ENCODE measurements at regions not wholly inside any gene's neighbourhood (a gene's known extent, or its start where the extent isn't known, plus 50 kb on each side); places are given as distances from the start of the nearest gene placed in this dataset.
"Not testable (repeated sequence)": the region's sequence is repeated elsewhere in the genome, so short reads cannot be mapped to it uniquely, and the experiment has no call there.

GRCh38 chr14:105694961-105695360 lies 168.6 kb downstream of the TMEM121 start:
- no peaks in the 10 kb centered on the region for H3K9me3 Mint-ChIP-seq
- H3K27ac Mint-ChIP-seq: no peak overlapping the region
- Histone ChIP-seq H3K9me3 (ENCODE audit: control insufficient read depth, insufficient read depth, low read length) (no peaks in the 10 kb centered on the region), H3K27ac (ENCODE audit: low read length) (peak overlapping the region; percentile 27), H3K36me3 (ENCODE audit: control insufficient read depth, insufficient read depth, low read length) (no peaks in the 10 kb centered on the region), H3K4me1 (ENCODE audit: control insufficient read depth, insufficient read depth, low read length) (peaks cover 11% of the 10 kb centered on the region), H3K4me3 (ENCODE audit: low read length) (no peak overlapping the region), H3K27me3 (ENCODE audit: control insufficient read depth, insufficient read depth, low read length) (no peaks in the 10 kb centered on the region)
- 62% methylated on average over 2 of the region's 2 CpGs for WGBS (ENCODE audit: insufficient coverage)
- no peak overlapping the region for H3K4me3 Mint-ChIP-seq
- no peaks in the 10 kb centered on the region for H3K36me3 Mint-ChIP-seq
- intact Hi-C loops (cut with micrococcal nuclease): no loop called here
- DNase-seq (no peak), ATAC-seq (no peak)
- peaks cover 0 to 13% of the 10 kb centered on the region in 2 donors for H3K27me3 Mint-ChIP-seq (ENCODE audit: low read depth in 2 of 2)
- TF ChIP-seq CTCF (IDR thresholded peaks at IDR 0.05): no peak
- no peaks in the 10 kb centered on the region for H3K4me1 Mint-ChIP-seq

GRCh38 chr14:105696388-105696787 lies 170.0 kb downstream of the TMEM121 start:
- ATAC-seq; intact Hi-C loops (cut with micrococcal nuclease); H3K4me1 Mint-ChIP-seq; H3K9me3 Mint-ChIP-seq; DNase-seq; H3K36me3 Mint-ChIP-seq; H3K27ac Mint-ChIP-seq; H3K36me3 ChIP-seq (ENCODE audit: control insufficient read depth, insufficient read depth, low read length); H3K4me3 Mint-ChIP-seq; H3K4me3 ChIP-seq (ENCODE audit: low read length); H3K27me3 ChIP-seq (ENCODE audit: control insufficient read depth, insufficient read depth, low read length); H3K9me3 ChIP-seq (ENCODE audit: control insufficient read depth, insufficient read depth, low read length); H3K27ac ChIP-seq (ENCODE audit: low read length): not testable (repeated sequence)
- peaks cover 13% of the 10 kb centered on the region for H3K4me1 ChIP-seq (ENCODE audit: control insufficient read depth, insufficient read depth, low read length)
- no CpG with 5 or more reads among the region's 11 CpGs for WGBS (ENCODE audit: insufficient coverage)
- H3K27me3 Mint-ChIP-seq (ENCODE audit: low read depth in 2 of 2): peaks cover 0 to 13% of the 10 kb centered on the region in 2 donors

- H3K4me1 ChIP-seq (ENCODE audit: control insufficient read depth, insufficient read depth, low read length): peaks cover 14% of the 10 kb centered on the region
- H3K36me3 Mint-ChIP-seq; DNase-seq; H3K4me3 ChIP-seq (ENCODE audit: low read length); H3K9me3 Mint-ChIP-seq; H3K4me1 Mint-ChIP-seq; H3K27me3 ChIP-seq (ENCODE audit: control insufficient read depth, insufficient read depth, low read length); intact Hi-C loops (cut with micrococcal nuclease); H3K27ac Mint-ChIP-seq; H3K4me3 Mint-ChIP-seq; H3K36me3 ChIP-seq (ENCODE audit: control insufficient read depth, insufficient read depth, low read length); H3K9me3 ChIP-seq (ENCODE audit: control insufficient read depth, insufficient read depth, low read length); H3K27ac ChIP-seq (ENCODE audit: low read length); ATAC-seq: not testable (repeated sequence)
- peaks cover 0 to 13% of the 10 kb centered on the region in 2 donors for H3K27me3 Mint-ChIP-seq (ENCODE audit: low read depth in 2 of 2)
- 89% methylated on average over 12 of the region's 22 CpGs for WGBS (ENCODE audit: insufficient coverage)
Measured at GRCh38 chr14:105697414-105697813, 171.0 kb downstream of the TMEM121 start.

GRCh38 chr14:105697955-105698354 lies 171.6 kb downstream of the TMEM121 start:
- H3K36me3 ChIP-seq (ENCODE audit: control insufficient read depth, insufficient read depth, low read length); H3K27ac Mint-ChIP-seq; H3K36me3 Mint-ChIP-seq; DNase-seq; H3K9me3 Mint-ChIP-seq; H3K4me1 Mint-ChIP-seq; H3K4me3 ChIP-seq (ENCODE audit: low read length); H3K27me3 ChIP-seq (ENCODE audit: control insufficient read depth, insufficient read depth, low read length); H3K4me3 Mint-ChIP-seq; intact Hi-C loops (cut with micrococcal nuclease); ATAC-seq; H3K9me3 ChIP-seq (ENCODE audit: control insufficient read depth, insufficient read depth, low read length): not testable (repeated sequence)
- peaks cover 0 to 13% of the 10 kb centered on the region in 2 donors for H3K27me3 Mint-ChIP-seq (ENCODE audit: low read depth in 2 of 2)
- 87% methylated on average over 5 of the region's 5 CpGs for WGBS (ENCODE audit: insufficient coverage)
- Histone ChIP-seq H3K4me1 (ENCODE audit: control insufficient read depth, insufficient read depth, low read length) (peaks cover 14% of the 10 kb centered on the region), H3K27ac (ENCODE audit: low read length) (peak overlapping the region; percentile 48)

GRCh38 chr14:105698940-105699556 lies 172.7 kb downstream of the TMEM121 start:
- ATAC-seq: peak in 1 of 3 donors; percentile 21
- H3K4me3 Mint-ChIP-seq; DNase-seq; intact Hi-C loops (cut with micrococcal nuclease); H3K4me3 ChIP-seq (ENCODE audit: low read length); H3K27ac Mint-ChIP-seq; H3K4me1 Mint-ChIP-seq; H3K36me3 Mint-ChIP-seq; H3K9me3 ChIP-seq (ENCODE audit: control insufficient read depth, insufficient read depth, low read length); H3K27me3 ChIP-seq (ENCODE audit: control insufficient read depth, insufficient read depth, low read length); H3K36me3 ChIP-seq (ENCODE audit: control insufficient read depth, insufficient read depth, low read length); H3K9me3 Mint-ChIP-seq: not testable (repeated sequence)
- Histone ChIP-seq H3K27ac (ENCODE audit: low read length) (peak overlapping the region; percentile 57), H3K4me1 (ENCODE audit: control insufficient read depth, insufficient read depth, low read length) (peaks cover 14% of the 10 kb centered on the region)
- 69% methylated on average over 8 of the region's 27 CpGs for WGBS (ENCODE audit: insufficient coverage)
- H3K27me3 Mint-ChIP-seq (ENCODE audit: low read depth in 2 of 2): peaks cover 0 to 13% of the 10 kb centered on the region in 2 donors

- H3K9me3 Mint-ChIP-seq; H3K36me3 ChIP-seq (ENCODE audit: control insufficient read depth, insufficient read depth, low read length); H3K36me3 Mint-ChIP-seq; H3K4me3 Mint-ChIP-seq; H3K4me1 Mint-ChIP-seq; H3K27ac Mint-ChIP-seq; H3K27me3 Mint-ChIP-seq (ENCODE audit: low read depth in 2 of 2); H3K9me3 ChIP-seq (ENCODE audit: control insufficient read depth, insufficient read depth, low read length); DNase-seq; H3K4me3 ChIP-seq (ENCODE audit: low read length); H3K27me3 ChIP-seq (ENCODE audit: control insufficient read depth, insufficient read depth, low read length); ATAC-seq: not testable (repeated sequence)
- 90% methylated on average over 4 of the region's 9 CpGs for WGBS (ENCODE audit: insufficient coverage)
- Histone ChIP-seq H3K4me1 (ENCODE audit: control insufficient read depth, insufficient read depth, low read length) (peaks cover 14% of the 10 kb centered on the region), H3K27ac (ENCODE audit: low read length) (peak overlapping the region; percentile 68)
- intact Hi-C loops (cut with micrococcal nuclease): loop anchor here (2.0 kb wide), 1 partner anchor 117 kb away; no protein-coding TSS in a partner anchor
Measured at GRCh38 chr14:105699706-105700105, 173.3 kb downstream of the TMEM121 start.

GRCh38 chr14:105700146-105700545 lies 173.8 kb downstream of the TMEM121 start:
- H3K27ac Mint-ChIP-seq; H3K27me3 Mint-ChIP-seq (ENCODE audit: low read depth in 2 of 2); H3K36me3 ChIP-seq (ENCODE audit: control insufficient read depth, insufficient read depth, low read length); H3K4me1 Mint-ChIP-seq; H3K9me3 Mint-ChIP-seq; H3K4me3 Mint-ChIP-seq; H3K36me3 Mint-ChIP-seq; H3K4me3 ChIP-seq (ENCODE audit: low read length); H3K27me3 ChIP-seq (ENCODE audit: control insufficient read depth, insufficient read depth, low read length); ATAC-seq; H3K9me3 ChIP-seq (ENCODE audit: control insufficient read depth, insufficient read depth, low read length): not testable (repeated sequence)
- Histone ChIP-seq H3K27ac (ENCODE audit: low read length) (peak overlapping the region; percentile 13), H3K4me1 (ENCODE audit: control insufficient read depth, insufficient read depth, low read length) (peaks cover 14% of the 10 kb centered on the region)
- intact Hi-C loops (cut with micrococcal nuclease): loop anchor here (2.0 kb wide), 1 partner anchor 117 kb away; no protein-coding TSS in a partner anchor
- WGBS (ENCODE audit: insufficient coverage): 80% methylated on average over 12 of the region's 13 CpGs
- peak in 1 of 2 donors; percentile 9 for DNase-seq

All from natural killer cell (primary cell).